ENCODE measurements at regions not wholly inside any gene's neighbourhood (a gene's known extent, or its start where the extent isn't known, plus 50 kb on each side); places are given as distances from the start of the nearest gene placed in this dataset.

- DNase-seq (ENCODE audit: low read depth in 1 of 2, low spot score in 1 of 2) (peak in 1 of 2 experiments; percentile 31), ATAC-seq (peak; percentile 74 to 81), FAIRE-seq (no peak)
- Histone ChIP-seq H3K4me1 (0 out of 3 replicates have a peak, but pooled peaks cover 5% of the 10 kb centered on the region), H3K4me2 (peak overlapping the region; percentile 71), H3K27ac (peak overlapping the region; percentile 47 to 54; a peak in 5 of 6 replicates), H3K9me3 (no peaks in the 10 kb centered on the region), H3K4me3 (peak overlapping the region; percentile 30; the same call in 2 of the 3 replicates)
- ChIA-PET POLR2A (no interaction called here), CTCF (no interaction called here)
- 7% methylated on average over 8 of the region's 8 CpGs for WGBS (ENCODE audit: missing lambda C conversion rate)
- TF ChIP-seq RARB (CRISPR knock-in tag; IDR thresholded peaks at IDR 0.05) (no peak), HES2 (IDR thresholded peaks at IDR 0.05) (no peak), MAZ (IDR thresholded peaks at IDR 0.05; ENCODE audit: borderline replicate concordance, low read depth, low read length) (no peak), POLR2A (IDR thresholded peaks at IDR 0.05; ENCODE audit: low read length) (no peak), BCL3 (IDR thresholded peaks at IDR 0.05) (no peak), PHF8 (IDR thresholded peaks at IDR 0.05; ENCODE audit: borderline replicate concordance, low read depth) (no peak), ZSCAN20 (CRISPR knock-in tag; IDR thresholded peaks at IDR 0.05) (no peak), HOXB13 (CRISPR knock-in tag; IDR thresholded peaks at IDR 0.05; ENCODE audit: low read depth) (no peak), FOSB (CRISPR knock-in tag; IDR thresholded peaks at IDR 0.05) (no peak), NFE2L2 (conservative IDR thresholded peaks at IDR 0.05; ENCODE audit: low read length) (no peak), HDAC2 (IDR thresholded peaks at IDR 0.05) (no peak), TP53 (CRISPR knock-in tag; IDR thresholded peaks at IDR 0.05) (no peak), MAX (IDR thresholded peaks at IDR 0.05) (no peak), GATA3 (IDR thresholded peaks at IDR 0.05; ENCODE audit: borderline replicate concordance) (no peak), EHF (CRISPR knock-in tag; IDR thresholded peaks at IDR 0.05) (no peak), ZC3H11A (IDR thresholded peaks at IDR 0.05) (no peak), REST (IDR thresholded peaks at IDR 0.05) (no peak), HEYL (CRISPR knock-in tag; IDR thresholded peaks at IDR 0.05) (no peak)
Observed at GRCh38 chr6:93784794-93785693, 365.7 kb upstream of the EPHA7 start.

- CTCF ChIA-PET: interaction anchor here (1.1 kb wide), 1 partner anchor 11 kb away, joined by 3 read pairs; no protein-coding TSS in a partner anchor
- TF ChIP-seq SMC3 (IDR thresholded peaks at IDR 0.05): 0 out of 3 replicates have a peak, but pooled peaks have one; percentile 12
- TF ChIP-seq KDM5A (IDR thresholded peaks at IDR 0.05): no peak
- TF ChIP-seq CTCF (IDR thresholded peaks at IDR 0.05): no peak
- TF ChIP-seq POLR2AphosphoS2 (conservative IDR thresholded peaks at IDR 0.05; ENCODE audit: low read length): no peak
- Histone ChIP-seq H3K9me3 (no peaks in the 10 kb centered on the region), H3K4me3 (peak overlapping the region; percentile 28; the same call in 1 of the 3 replicates), H3K27ac (peak overlapping the region; percentile 38 to 45; a peak in 3 of 6 replicates), H3K4me1 (0 out of 3 replicates have a peak, but pooled peaks cover under 1% of the 10 kb centered on the region), H3K4me2 (peak overlapping the region; percentile 71)
- peak in 1 of 2 experiments; percentile 11 for DNase-seq (ENCODE audit: low read depth in 1 of 2, low spot score in 1 of 2)
- WGBS (ENCODE audit: missing lambda C conversion rate): 19% methylated on average over 10 of the region's 12 CpGs
- peak; percentile 72 to 80 for ATAC-seq
- POLR2A ChIA-PET: no interaction called here
- FAIRE-seq: no peak
Observed at GRCh38 chr6:93779086-93779841, 359.9 kb upstream of the EPHA7 start.

Data from A549 (cell line).